ENCODE measurements at regions not wholly inside any gene's neighbourhood (a gene's known extent, or its start where the extent isn't known, plus 50 kb on each side); places are given as distances from the start of the nearest gene placed in this dataset.

DNA sequence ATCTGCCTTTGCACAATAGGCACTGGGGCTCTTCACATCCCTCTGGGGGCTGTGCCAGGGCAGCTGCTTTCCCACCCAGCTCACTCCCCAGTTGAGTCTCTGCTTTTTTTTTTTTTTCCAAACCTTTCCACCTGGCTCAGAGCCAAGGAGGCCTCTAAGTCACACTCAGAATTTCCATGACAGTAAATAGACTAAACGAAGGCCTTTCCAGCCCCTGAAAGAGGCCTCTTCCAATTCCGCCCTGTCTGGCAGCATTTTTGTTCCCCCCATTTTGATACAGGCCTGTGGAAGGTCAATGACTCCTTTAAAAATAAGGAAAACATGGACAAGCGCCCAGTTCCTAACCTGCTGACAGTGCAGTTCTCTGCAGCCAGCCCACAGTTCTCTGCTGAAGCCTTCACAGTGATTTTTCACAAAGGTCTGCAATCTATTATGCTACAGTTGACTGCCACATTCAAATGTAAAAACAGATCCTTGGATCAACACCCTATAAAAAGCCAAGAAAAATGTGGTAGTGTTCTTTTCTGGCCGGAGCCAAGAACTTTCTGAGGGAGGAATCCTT lies 107.5 kb upstream of the SESN3 start:
- Mint-ChIP-seq H3K4me3 (no peak overlapping the region), H3K4me1 (ENCODE audit: low read depth) (peaks cover 8% of the 10 kb centered on the region), H3K9me3 (no peaks in the 10 kb centered on the region), H3K27me3 (ENCODE audit: low read depth) (no peaks in the 10 kb centered on the region), H3K36me3 (ENCODE audit: insufficient read depth) (no peaks in the 10 kb centered on the region)
- DNase-seq, result no peak
- no peak for ATAC-seq

DNA sequence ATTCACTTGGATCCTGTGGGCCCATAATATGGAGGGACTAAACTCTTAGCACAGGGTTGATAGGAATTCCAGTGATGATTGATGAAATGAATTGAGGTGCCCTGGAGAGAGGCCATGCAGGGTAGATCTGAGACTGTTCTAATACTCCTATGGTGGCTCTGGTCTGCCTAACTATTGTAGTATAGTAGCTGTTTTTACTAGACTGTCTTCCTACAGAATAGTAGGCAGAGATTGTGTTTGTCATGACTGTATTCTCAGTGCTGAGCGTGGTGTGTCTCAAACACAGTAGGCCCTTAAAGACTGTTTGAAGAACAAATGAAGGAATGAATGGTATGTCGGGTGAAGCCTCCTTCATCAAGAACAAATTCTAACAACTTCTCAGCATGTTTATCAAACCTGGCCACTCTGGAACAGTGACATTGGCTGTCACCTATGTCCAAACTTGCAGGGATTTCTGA lies 107.0 kb upstream of the SESN3 start:
- ATAC-seq, result peak; percentile 11 to 18
- no peak for DNase-seq
- no peaks in the 10 kb centered on the region for H3K9me3 Mint-ChIP-seq
- H3K36me3 Mint-ChIP-seq (ENCODE audit: insufficient read depth), result no peaks in the 10 kb centered on the region
- no peak overlapping the region for H3K4me3 Mint-ChIP-seq
- H3K4me1 Mint-ChIP-seq (ENCODE audit: low read depth), result peaks cover 8% of the 10 kb centered on the region
- H3K27me3 Mint-ChIP-seq (ENCODE audit: low read depth), result no peaks in the 10 kb centered on the region

GRCh38 chr11:95337175-95337957 lies 106.4 kb upstream of the SESN3 start:
- Mint-ChIP-seq H3K4me1 (ENCODE audit: low read depth) (peaks cover 8% of the 10 kb centered on the region), H3K36me3 (ENCODE audit: insufficient read depth) (no peaks in the 10 kb centered on the region), H3K27me3 (ENCODE audit: low read depth) (no peaks in the 10 kb centered on the region), H3K4me3 (no peak overlapping the region), H3K9me3 (no peaks in the 10 kb centered on the region)
- ATAC-seq (peak; percentile 83 to 84), DNase-seq (peak; percentile 20)

GRCh38 chr11:95335989-95336388 lies 105.0 kb upstream of the SESN3 start:
- H3K36me3 Mint-ChIP-seq (ENCODE audit: insufficient read depth), result no peaks in the 10 kb centered on the region
- no peaks in the 10 kb centered on the region for H3K9me3 Mint-ChIP-seq
- peaks cover 8% of the 10 kb centered on the region for H3K4me1 Mint-ChIP-seq (ENCODE audit: low read depth)
- no peak for ATAC-seq
- no peak overlapping the region for H3K4me3 Mint-ChIP-seq
- no peak for DNase-seq
- H3K27me3 Mint-ChIP-seq (ENCODE audit: low read depth), result no peaks in the 10 kb centered on the region

- no peaks in the 10 kb centered on the region for H3K27me3 Mint-ChIP-seq (ENCODE audit: low read depth)
- H3K9me3 Mint-ChIP-seq, result no peaks in the 10 kb centered on the region
- ATAC-seq (no peak), DNase-seq (no peak)
- H3K4me1 Mint-ChIP-seq (ENCODE audit: low read depth), result peaks cover 22% of the 10 kb centered on the region
- no peak overlapping the region for H3K4me3 Mint-ChIP-seq
- no peaks in the 10 kb centered on the region for H3K36me3 Mint-ChIP-seq (ENCODE audit: insufficient read depth)
Observed at GRCh38 chr11:95331161-95331560, 100.2 kb upstream of the SESN3 start.

DNA sequence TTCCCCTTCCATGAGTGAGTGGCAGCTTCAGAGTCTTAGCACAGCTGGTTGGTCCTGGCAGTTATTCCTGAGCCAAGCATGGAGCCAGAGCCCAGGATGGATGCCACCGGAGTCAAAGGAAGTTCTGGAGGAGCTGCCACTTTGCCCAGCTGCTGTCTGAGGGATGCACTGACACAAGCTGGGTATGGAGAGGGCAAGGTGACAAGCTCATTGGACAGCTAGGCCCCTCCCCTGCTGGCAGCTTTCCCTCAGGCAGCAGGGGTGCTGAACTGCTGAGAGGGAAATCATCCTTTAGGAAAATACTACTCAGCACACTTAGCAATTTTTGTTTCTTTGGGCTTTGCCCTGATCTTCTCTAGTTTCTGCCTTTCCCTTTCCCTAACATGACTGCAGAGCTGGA lies 99.3 kb upstream of the SESN3 start:
- Mint-ChIP-seq H3K9me3 (no peaks in the 10 kb centered on the region), H3K4me1 (ENCODE audit: low read depth) (peaks cover 19% of the 10 kb centered on the region), H3K27me3 (ENCODE audit: low read depth) (no peaks in the 10 kb centered on the region), H3K36me3 (ENCODE audit: insufficient read depth) (no peaks in the 10 kb centered on the region), H3K4me3 (no peak overlapping the region)
- ATAC-seq (no peak), DNase-seq (no peak)

- Mint-ChIP-seq H3K27me3 (ENCODE audit: low read depth) (no peaks in the 10 kb centered on the region), H3K36me3 (ENCODE audit: insufficient read depth) (no peaks in the 10 kb centered on the region), H3K9me3 (no peaks in the 10 kb centered on the region), H3K4me1 (ENCODE audit: low read depth) (peaks cover 19% of the 10 kb centered on the region), H3K4me3 (no peak overlapping the region)
- ATAC-seq (no peak), DNase-seq (no peak)
Observed at GRCh38 chr11:95327273-95327948, 96.4 kb upstream of the SESN3 start.

DNA sequence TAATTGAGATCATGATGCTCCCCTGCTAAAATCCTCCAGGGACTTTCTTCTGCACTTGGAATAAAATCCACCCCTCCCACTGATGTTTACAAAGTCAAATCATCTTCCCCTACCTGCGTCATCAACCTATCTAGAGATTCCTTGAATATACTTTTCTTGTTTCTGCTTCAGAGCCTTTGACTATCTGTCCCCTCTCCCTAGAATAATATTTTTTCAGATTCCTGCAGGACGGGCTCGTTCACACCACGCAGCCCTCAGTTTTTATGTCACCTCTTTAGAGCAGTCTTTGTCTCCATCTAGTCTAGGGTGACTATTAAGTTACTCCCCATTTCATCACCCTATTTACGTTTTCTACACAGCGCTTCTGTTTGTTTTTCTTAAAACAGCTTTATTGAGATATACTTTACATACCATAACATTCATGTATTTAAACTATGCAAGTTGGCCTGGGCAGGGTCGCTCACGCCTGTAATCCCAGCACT lies 94.8 kb upstream of the SESN3 start:
- H3K27me3 Mint-ChIP-seq (ENCODE audit: low read depth), result no peaks in the 10 kb centered on the region

GRCh38 chr11:95324826-95325225 lies 93.8 kb upstream of the SESN3 start:
- Mint-ChIP-seq H3K4me3 (no peak overlapping the region), H3K36me3 (ENCODE audit: insufficient read depth) (no peaks in the 10 kb centered on the region), H3K9me3 (no peaks in the 10 kb centered on the region), H3K4me1 (ENCODE audit: low read depth) (peaks cover 12% of the 10 kb centered on the region), H3K27me3 (ENCODE audit: low read depth) (no peaks in the 10 kb centered on the region)
- no peak for ATAC-seq
- no peak for DNase-seq

More for the DNA sequence above, 94.8 kb upstream of the SESN3 start:
- Mint-ChIP-seq H3K4me3 (no peak overlapping the region), H3K9me3 (no peaks in the 10 kb centered on the region), H3K36me3 (ENCODE audit: insufficient read depth) (no peaks in the 10 kb centered on the region), H3K4me1 (ENCODE audit: low read depth) (peaks cover 19% of the 10 kb centered on the region)
- ATAC-seq, result no peak
- DNase-seq, result no peak

- DNase-seq (no peak), ATAC-seq (no peak)
- Mint-ChIP-seq H3K4me3 (no peak overlapping the region), H3K27me3 (ENCODE audit: low read depth) (no peaks in the 10 kb centered on the region), H3K36me3 (ENCODE audit: insufficient read depth) (no peaks in the 10 kb centered on the region), H3K9me3 (no peaks in the 10 kb centered on the region), H3K4me1 (ENCODE audit: low read depth) (peaks cover 5% of the 10 kb centered on the region)
Observed at GRCh38 chr11:95322539-95322938, 91.5 kb upstream of the SESN3 start.

DNA sequence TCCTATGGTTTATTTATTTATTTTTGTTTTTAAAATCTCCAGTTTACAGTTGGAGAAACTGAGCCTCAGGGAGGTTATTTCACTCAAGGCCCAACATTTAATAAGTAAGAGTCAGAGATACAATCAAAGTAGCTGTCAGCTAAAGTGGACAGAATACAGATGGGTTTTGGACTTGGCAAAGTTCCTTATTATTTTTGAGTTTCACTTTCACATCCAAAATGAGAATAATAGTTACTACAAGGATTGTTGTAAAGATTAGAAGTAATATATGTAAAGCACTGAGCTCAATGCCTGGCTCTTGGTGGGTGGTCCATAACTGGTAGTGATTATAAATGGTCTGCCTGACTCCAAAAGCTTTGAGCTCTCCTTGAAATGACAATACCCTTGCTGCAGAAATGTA lies 87.5 kb upstream of the SESN3 start:
- H3K36me3 Mint-ChIP-seq (ENCODE audit: insufficient read depth), result no peaks in the 10 kb centered on the region
- H3K27me3 Mint-ChIP-seq (ENCODE audit: low read depth), result no peaks in the 10 kb centered on the region
- no peak for ATAC-seq
- no peaks in the 10 kb centered on the region for H3K9me3 Mint-ChIP-seq
- no peak for DNase-seq
- no peak overlapping the region for H3K4me3 Mint-ChIP-seq
- peaks cover 5% of the 10 kb centered on the region for H3K4me1 Mint-ChIP-seq (ENCODE audit: low read depth)

- no peak for DNase-seq
- Mint-ChIP-seq H3K9me3 (no peaks in the 10 kb centered on the region), H3K4me3 (no peak overlapping the region), H3K27me3 (ENCODE audit: low read depth) (no peaks in the 10 kb centered on the region), H3K4me1 (ENCODE audit: low read depth) (peaks cover 19% of the 10 kb centered on the region), H3K36me3 (ENCODE audit: insufficient read depth) (no peaks in the 10 kb centered on the region)
- ATAC-seq, result no peak
Observed at GRCh38 chr11:95308512-95309035, 77.6 kb upstream of the SESN3 start.

- ATAC-seq (no peak), DNase-seq (no peak)
- H3K9me3 Mint-ChIP-seq, result no peaks in the 10 kb centered on the region
- H3K36me3 Mint-ChIP-seq (ENCODE audit: insufficient read depth), result no peaks in the 10 kb centered on the region
- H3K4me1 Mint-ChIP-seq (ENCODE audit: low read depth), result peaks cover 19% of the 10 kb centered on the region
- H3K27me3 Mint-ChIP-seq (ENCODE audit: low read depth), result no peaks in the 10 kb centered on the region
- H3K4me3 Mint-ChIP-seq, result no peak overlapping the region
Observed at GRCh38 chr11:95307286-95307685, 76.3 kb upstream of the SESN3 start.

- H3K9me3 Mint-ChIP-seq, result no peaks in the 10 kb centered on the region
- H3K4me3 Mint-ChIP-seq, result no peak overlapping the region
- H3K36me3 Mint-ChIP-seq (ENCODE audit: insufficient read depth), result no peaks in the 10 kb centered on the region
- peaks cover 19% of the 10 kb centered on the region for H3K4me1 Mint-ChIP-seq (ENCODE audit: low read depth)
- no peak for ATAC-seq
- no peaks in the 10 kb centered on the region for H3K27me3 Mint-ChIP-seq (ENCODE audit: low read depth)
- DNase-seq, result no peak
Observed at GRCh38 chr11:95306801-95307200, 75.8 kb upstream of the SESN3 start.

Data from activated T-cell treated with anti-CD3 and anti-CD28 coated beads, Interleukin-2, amount 50 U/mL, for 4 hours (primary cell).